ENCODE measurements at regions not wholly inside any gene's neighbourhood (a gene's known extent, or its start where the extent isn't known, plus 50 kb on each side); places are given as distances from the start of the nearest gene placed in this dataset.

DNA sequence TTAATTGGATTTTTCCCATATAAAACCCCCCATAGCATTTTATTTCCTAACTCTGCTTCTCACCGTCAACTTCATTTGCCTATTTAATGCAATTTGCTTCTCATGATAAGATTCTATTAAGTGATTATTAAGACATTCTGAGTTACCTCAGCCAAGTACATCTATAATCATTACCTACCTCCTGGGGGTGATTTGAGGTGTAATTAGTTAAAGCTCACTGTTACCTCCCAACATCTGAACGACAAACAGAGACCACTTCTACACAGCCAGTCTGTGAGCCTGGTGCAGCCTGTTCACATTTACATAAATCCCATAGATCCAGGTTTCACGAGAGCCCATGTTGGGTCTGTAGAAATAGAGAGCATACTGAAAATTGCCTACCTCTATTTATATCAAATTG, 65.7 kb upstream of the SSX2IP start:
- TF ChIP-seq, protein P1, sequence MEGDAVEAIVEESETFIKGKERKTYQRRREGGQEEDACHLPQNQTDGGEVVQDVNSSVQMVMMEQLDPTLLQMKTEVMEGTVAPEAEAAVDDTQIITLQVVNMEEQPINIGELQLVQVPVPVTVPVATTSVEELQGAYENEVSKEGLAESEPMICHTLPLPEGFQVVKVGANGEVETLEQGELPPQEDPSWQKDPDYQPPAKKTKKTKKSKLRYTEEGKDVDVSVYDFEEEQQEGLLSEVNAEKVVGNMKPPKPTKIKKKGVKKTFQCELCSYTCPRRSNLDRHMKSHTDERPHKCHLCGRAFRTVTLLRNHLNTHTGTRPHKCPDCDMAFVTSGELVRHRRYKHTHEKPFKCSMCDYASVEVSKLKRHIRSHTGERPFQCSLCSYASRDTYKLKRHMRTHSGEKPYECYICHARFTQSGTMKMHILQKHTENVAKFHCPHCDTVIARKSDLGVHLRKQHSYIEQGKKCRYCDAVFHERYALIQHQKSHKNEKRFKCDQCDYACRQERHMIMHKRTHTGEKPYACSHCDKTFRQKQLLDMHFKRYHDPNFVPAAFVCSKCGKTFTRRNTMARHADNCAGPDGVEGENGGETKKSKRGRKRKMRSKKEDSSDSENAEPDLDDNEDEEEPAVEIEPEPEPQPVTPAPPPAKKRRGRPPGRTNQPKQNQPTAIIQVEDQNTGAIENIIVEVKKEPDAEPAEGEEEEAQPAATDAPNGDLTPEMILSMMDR (IDR thresholded peaks at IDR 0.05) = no peak
- TF ChIP-seq EP300 (IDR thresholded peaks at IDR 0.05) = no peak
- TF ChIP-seq POLR2AphosphoS5 (IDR thresholded peaks at IDR 0.05) = no peak
- TF ChIP-seq POLR2A (IDR thresholded peaks at IDR 0.05) = no peak
